ENCODE measurements at regions not wholly inside any gene's neighbourhood (a gene's known extent, or its start where the extent isn't known, plus 50 kb on each side); places are given as distances from the start of the nearest gene placed in this dataset.
"Not testable (repeated sequence)": the region's sequence is repeated elsewhere in the genome, so short reads cannot be mapped to it uniquely, and the experiment has no call there.

DNA sequence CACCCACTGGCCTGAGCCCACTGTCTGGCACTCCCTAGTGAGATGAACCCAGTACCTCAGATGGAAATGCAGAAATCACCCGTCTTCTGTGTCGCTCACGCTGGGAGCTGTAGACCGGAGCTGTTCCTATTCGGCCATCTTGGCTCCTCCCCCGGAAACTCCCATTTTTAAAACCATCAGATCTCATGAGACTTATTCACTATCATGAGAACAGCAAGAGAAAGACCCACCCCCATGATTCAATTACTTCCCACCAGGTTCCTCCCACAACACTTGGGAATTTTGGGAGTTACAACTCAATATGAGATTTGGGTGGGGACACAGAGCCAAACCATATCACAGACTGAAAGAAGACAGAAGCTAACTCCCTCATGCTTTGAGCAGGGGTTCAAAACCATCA lies 134.5 kb downstream of the SLC39A8 start:
- WGBS, 2 donors: 89 to 94% methylated on average over 5 to 6 of the region's 6 CpGs
- H3K36me3 ChIP-seq; H3K27me3 ChIP-seq; H3K4me1 ChIP-seq; DNase-seq (ENCODE audit: low spot score in 2 of 2); H3K9me3 ChIP-seq; H3K4me3 ChIP-seq; H3K27ac ChIP-seq: not testable (repeated sequence)

DNA sequence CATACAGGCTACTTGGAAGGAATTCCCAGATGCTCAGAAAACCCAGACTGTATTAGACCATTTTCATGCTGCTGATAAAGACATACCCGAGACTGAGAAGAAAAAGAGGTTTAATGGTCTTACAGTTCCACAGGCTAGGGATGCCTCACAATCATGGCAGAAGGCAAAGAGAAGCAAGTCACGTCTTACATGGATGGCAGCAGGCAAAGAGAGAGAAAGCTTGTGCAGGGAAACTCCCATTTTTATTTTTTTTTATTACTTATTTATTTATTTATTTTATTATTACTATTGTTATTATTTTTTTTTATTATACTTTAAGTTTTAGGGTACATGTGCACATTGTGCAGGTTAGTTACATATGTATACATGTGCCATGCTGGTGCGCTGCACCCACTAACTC lies 140.6 kb downstream of the SLC39A8 start:
- DNase-seq (ENCODE audit: low spot score in 2 of 2); H3K36me3 ChIP-seq; H3K27ac ChIP-seq; H3K4me3 ChIP-seq; H3K4me1 ChIP-seq; H3K9me3 ChIP-seq; H3K27me3 ChIP-seq: not testable (repeated sequence)
- WGBS, 2 donors: 89 to 95% methylated on average over 3 of the region's 3 CpGs

- 57 to 62% methylated on average over 3 of the region's 3 CpGs for WGBS, 2 donors
- Histone ChIP-seq H3K9me3 (no peaks in the 10 kb centered on the region), H3K27me3 (no peaks in the 10 kb centered on the region), H3K27ac (no peak overlapping the region), H3K4me3 (no peak overlapping the region), H3K36me3 (no peaks in the 10 kb centered on the region), H3K4me1 (no peaks in the 10 kb centered on the region)
- no peak for DNase-seq (ENCODE audit: low spot score in 2 of 2)
- TF ChIP-seq EP300 (IDR thresholded peaks at IDR 0.05): no peak
- TF ChIP-seq POLR2A (IDR thresholded peaks at IDR 0.05): no peak
- TF ChIP-seq, protein P1, sequence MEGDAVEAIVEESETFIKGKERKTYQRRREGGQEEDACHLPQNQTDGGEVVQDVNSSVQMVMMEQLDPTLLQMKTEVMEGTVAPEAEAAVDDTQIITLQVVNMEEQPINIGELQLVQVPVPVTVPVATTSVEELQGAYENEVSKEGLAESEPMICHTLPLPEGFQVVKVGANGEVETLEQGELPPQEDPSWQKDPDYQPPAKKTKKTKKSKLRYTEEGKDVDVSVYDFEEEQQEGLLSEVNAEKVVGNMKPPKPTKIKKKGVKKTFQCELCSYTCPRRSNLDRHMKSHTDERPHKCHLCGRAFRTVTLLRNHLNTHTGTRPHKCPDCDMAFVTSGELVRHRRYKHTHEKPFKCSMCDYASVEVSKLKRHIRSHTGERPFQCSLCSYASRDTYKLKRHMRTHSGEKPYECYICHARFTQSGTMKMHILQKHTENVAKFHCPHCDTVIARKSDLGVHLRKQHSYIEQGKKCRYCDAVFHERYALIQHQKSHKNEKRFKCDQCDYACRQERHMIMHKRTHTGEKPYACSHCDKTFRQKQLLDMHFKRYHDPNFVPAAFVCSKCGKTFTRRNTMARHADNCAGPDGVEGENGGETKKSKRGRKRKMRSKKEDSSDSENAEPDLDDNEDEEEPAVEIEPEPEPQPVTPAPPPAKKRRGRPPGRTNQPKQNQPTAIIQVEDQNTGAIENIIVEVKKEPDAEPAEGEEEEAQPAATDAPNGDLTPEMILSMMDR (IDR thresholded peaks at IDR 0.05): no peak
Measured at GRCh38 chr4:102196221-102196620, 149.1 kb downstream of the SLC39A8 start.

DNA sequence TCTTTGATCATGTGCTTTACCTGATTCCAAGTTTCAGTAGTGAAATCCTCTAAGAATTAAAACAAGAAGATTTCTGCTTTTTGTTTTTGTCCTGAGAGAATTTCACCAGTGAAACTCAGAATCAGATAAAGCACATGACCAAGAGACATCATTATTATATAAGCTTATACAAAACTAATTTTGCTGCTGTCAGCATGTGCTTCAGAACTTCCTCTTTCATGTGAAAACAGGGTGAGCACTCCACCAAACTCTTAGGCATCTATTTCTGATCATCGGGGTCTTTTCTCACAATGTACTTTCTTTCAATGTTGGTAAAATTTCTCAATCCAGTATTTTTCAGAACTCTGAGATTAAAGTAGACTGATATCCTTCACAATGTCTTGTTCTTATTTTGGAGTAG lies 152.1 kb downstream of the SLC39A8 start:
- H3K4me3 ChIP-seq: no peak overlapping the region
- 82 to 91% methylated on average over 1 of the region's 1 CpG for WGBS, 2 donors
- no peaks in the 10 kb centered on the region for H3K9me3 ChIP-seq
- H3K4me1 ChIP-seq: no peaks in the 10 kb centered on the region
- H3K27ac ChIP-seq: no peak overlapping the region
- no peak for TF ChIP-seq POLR2A (IDR thresholded peaks at IDR 0.05)
- no peak for TF ChIP-seq EP300 (IDR thresholded peaks at IDR 0.05)
- TF ChIP-seq, protein P1 (IDR thresholded peaks at IDR 0.05): no peak
- no peak for DNase-seq (ENCODE audit: low spot score in 2 of 2)
- H3K36me3 ChIP-seq: no peaks in the 10 kb centered on the region
- H3K27me3 ChIP-seq: no peaks in the 10 kb centered on the region

DNA sequence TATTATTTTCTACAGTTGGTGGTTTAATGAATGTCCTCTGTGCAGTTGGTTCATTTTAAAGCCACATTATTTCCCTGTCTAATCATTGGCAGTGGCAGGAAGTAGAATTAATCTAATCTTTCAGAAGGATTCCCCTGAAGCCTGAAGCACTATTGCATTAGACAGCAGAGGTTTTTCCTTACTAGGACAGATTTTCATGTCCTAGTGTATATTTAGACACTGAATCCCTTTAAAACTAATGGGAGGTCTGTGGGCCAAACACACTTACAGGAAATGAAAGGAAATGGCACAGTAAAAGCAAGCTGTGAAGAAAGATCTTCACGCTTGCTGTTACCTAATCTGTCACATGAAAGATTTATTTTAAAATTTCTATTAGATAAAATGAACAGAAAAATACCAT lies 165.2 kb downstream of the SLC39A8 start:
- H3K9me3 ChIP-seq: no peaks in the 10 kb centered on the region
- no peaks in the 10 kb centered on the region for H3K4me1 ChIP-seq
- H3K4me3 ChIP-seq: no peak overlapping the region
- WGBS, 2 donors: 0 to 56% methylated on average over 1 of the region's 1 CpG
- no peaks in the 10 kb centered on the region for H3K27me3 ChIP-seq
- no peak for DNase-seq (ENCODE audit: low spot score in 2 of 2)
- H3K27ac ChIP-seq: no peak overlapping the region
- no peaks in the 10 kb centered on the region for H3K36me3 ChIP-seq
- TF ChIP-seq EP300 (IDR thresholded peaks at IDR 0.05) (no peak), POLR2A (IDR thresholded peaks at IDR 0.05) (no peak)
- TF ChIP-seq, protein P1 (IDR thresholded peaks at IDR 0.05): no peak

GRCh38 chr4:102174719-102175189 lies 170.5 kb downstream of the SLC39A8 start:
- no peak overlapping the region for H3K27ac ChIP-seq
- DNase-seq (ENCODE audit: low spot score in 2 of 2): no peak

More at GRCh38 chr4:102174719-102175189, 170.5 kb downstream of the SLC39A8 start:
- 78 to 80% methylated on average over 2 of the region's 2 CpGs for WGBS, 2 donors
- H3K9me3 ChIP-seq: no peaks in the 10 kb centered on the region
- no peaks in the 10 kb centered on the region for H3K27me3 ChIP-seq
- no peak overlapping the region for H3K4me3 ChIP-seq
- H3K36me3 ChIP-seq: no peaks in the 10 kb centered on the region
- TF ChIP-seq, protein P1 (IDR thresholded peaks at IDR 0.05): no peak
- no peak for TF ChIP-seq POLR2A (IDR thresholded peaks at IDR 0.05)
- TF ChIP-seq EP300 (IDR thresholded peaks at IDR 0.05): no peak
- H3K4me1 ChIP-seq: no peaks in the 10 kb centered on the region

Data from tibial nerve (tissue), 4 donors.